Frontal cortex (tissue), 3 donors: ENCODE measurements at regions not wholly inside any gene's neighbourhood (a gene's known extent, or its start where the extent isn't known, plus 50 kb on each side); places are given as distances from the start of the nearest gene placed in this dataset.
"Not testable (repeated sequence)": the region's sequence is repeated elsewhere in the genome, so short reads cannot be mapped to it uniquely, and the experiment has no call there.

Experiments used
- DNase-seq, 2 donors: peaks; one replicate each; pipeline ENCODE4 v3.0.0; 2012; ENCODE audit warnings: low spot score in 2 of 2
- FAIRE-seq: peaks from 2 replicates; lab custom pipeline; 2012; peaks lifted over from hg19 to GRCh38; lab: Jason Lieb, UNC
- donor health status: control.
- donor health status: control.
- donor health status: control.

DNA sequence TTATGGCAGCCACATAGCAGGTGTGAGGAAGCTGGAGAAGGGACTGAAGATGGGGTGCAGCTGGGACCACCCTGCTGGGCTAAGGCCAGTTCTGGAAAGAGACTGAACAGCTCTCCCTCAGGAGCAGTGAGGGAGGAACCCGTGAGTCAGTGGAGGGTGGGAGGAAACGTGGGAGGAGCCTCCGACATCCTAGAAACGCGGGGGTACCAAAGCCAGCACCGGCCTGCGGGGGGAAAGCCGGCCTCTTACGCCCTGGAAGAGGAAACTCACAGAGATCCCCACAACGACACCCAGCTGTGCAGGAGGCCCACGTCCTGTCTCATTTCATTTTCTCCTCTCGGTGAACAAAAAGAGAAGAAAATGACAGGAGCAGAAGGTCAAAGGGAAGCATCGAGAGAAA lies 185.8 kb upstream of the IRX4 start:
- DNase-seq, result no peak
- FAIRE-seq, result no peak

DNA sequence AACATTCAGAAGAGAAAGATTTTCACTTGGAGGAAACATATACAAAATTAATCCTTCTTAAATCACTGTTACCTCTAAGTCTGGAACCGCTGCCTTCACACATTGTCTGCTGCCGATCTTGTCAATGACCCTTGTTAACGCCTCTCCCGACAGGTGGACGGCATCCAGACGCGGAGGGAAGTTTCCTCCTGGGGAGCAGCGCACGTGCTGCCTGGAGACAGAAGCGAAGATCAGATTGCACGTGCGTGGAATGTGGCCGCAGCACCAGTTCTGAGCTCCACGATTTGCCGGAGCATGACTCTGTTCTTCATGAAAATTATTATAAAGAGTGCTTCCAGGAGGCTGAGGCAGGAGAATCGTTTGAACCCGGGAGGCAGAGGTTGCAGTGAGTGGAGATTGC lies 183.6 kb upstream of the IRX4 start:
- DNase-seq (no peak), FAIRE-seq (no peak)

DNA sequence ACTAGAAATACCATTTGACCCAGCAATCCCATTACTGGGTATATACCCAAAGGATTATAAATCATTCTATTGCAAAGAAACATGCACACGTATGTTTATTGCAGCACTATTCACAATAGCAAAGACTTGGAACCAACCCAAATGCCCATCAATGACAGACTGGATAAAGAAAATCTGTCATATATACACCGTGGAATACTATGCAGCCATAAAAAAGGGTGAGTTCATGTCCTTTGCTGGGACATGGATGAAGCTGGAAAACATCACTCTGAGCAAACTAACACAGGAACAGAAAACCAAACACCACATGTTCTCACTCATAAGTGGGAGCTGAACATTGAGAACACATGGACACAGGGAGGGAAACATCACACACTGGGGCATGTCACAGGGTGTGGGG lies 180.7 kb upstream of the IRX4 start:
- FAIRE-seq, DNase-seq: not testable (repeated sequence)

DNA sequence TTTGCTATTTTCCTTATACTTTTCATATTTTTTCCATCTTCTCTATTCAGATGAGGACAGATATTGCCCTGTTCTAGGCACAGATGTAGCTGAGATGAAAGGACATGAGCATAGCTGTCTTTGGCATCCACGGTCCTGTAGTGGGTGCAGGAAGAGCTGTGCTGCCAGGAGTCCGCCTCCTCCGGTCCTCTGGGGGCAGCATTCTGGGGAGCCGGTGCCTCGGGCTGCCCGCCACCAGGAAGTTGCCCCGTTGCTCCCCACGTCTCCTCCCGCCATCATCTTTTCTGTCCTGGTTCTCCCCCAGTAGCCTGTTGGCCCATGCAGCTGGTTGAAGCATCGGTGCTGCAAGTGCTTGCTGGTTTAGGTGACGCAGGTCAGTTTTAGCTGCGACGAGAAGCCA lies 170.0 kb upstream of the IRX4 start:
- DNase-seq (no peak), FAIRE-seq (no peak)

DNA sequence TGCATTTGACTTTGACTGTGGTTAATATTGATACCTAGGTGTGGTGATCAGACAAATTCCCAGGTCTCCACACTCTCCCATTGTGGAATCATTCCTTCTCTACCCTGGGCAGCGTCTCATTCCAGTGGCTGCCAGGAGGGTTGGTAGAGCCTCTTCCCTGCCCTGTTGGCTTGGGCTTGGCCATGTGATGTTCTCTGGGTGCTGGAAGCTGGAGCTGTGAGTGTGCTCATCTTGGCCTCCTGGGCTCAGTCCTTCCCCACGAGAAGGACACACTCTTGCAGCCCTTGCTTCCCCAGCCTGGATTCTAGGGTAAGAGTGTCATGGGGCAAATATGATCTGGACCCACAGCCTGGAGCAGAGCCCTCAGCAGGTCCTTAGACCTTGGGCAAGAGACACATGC lies 167.2 kb upstream of the IRX4 start:
- FAIRE-seq, result no peak

DNA sequence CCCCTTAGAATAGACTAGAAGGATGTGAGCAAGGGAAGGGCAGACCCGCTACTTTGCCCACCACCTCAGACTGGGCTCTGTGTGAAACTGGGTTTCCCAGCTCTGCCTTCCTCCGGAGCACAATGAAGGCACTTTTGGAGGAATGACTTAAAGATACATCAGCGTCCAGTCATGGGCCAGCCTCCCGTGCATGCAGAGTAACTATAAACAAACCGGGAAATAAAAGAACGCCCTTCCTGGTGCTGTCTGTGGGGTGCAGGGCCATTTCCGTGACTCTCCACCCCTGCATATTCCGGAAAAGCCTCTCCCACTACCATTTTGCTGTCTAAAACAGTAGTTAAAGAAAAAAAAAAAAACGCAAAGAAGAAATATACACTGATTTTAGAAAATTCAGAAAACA lies 165.9 kb upstream of the IRX4 start:
- DNase-seq (no peak), FAIRE-seq (no peak)

More for the DNA sequence above, 167.2 kb upstream of the IRX4 start:
- no peak for DNase-seq

DNA sequence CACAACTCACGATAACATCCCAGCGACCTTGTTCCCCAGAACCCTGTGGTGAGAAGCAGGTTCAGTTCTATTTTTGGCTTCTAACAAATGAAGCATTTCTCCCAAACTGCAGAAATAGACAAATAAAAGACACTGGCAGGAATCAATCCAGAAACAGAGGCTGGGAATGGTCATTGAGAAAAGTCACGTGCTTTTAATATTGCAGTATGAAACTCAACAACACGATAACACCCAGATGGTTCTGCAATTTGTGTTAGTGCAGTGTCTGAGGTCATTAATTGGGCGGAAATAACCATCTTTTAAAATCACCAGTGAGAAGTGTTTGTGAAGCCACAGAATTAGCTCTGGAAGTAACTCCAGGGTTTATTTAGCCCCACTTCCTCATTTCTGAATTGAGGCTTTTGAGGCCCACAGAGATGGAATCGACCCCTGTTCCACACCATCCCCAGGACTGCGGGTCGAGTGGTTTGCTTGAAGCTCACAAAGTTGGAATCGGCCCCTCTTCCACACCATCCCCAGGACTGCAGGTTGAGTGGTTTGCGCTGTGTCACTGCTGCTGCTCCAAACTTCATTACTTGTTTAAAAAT lies 164.7 kb upstream of the IRX4 start:
- FAIRE-seq (no peak), DNase-seq (no peak)

DNA sequence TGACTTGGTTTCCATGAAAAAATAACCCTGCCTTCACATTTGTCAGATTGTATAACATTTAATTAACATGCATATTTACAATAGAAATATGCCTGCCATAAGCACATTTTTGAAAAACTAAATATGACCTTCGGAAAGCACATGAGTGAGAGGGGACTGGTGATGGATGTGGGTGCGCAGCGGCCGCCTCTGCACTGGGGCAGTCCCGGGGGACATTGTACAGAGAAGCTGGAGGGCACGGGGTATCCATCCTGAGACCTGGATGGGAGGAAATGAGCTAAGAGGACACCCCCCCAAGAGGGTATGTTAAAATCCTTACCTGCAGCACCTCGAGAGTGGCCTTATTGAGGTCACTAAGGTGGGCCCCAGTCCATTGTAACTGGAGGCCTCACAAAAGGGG lies 161.3 kb upstream of the IRX4 start:
- no peak for FAIRE-seq
- no peak for DNase-seq

DNA sequence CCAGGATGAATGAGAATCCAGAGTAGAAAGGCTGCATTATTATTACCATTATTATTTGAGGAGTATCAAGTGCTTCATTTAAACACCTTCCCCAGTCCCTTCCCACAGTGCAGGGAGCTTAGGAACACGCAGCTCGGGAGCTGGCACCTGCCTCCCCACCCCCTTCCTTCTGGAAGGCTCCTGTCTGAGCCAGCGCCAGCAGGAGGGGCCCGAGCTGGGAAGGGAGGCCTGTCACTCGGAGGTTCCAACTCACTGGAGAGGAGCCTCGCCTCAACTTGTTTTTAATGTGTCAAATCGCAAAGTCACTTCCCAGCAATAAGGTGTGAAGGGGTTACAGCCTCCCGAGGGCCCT lies 156.4 kb upstream of the IRX4 start:
- FAIRE-seq, result no peak
- no peak for DNase-seq

DNA sequence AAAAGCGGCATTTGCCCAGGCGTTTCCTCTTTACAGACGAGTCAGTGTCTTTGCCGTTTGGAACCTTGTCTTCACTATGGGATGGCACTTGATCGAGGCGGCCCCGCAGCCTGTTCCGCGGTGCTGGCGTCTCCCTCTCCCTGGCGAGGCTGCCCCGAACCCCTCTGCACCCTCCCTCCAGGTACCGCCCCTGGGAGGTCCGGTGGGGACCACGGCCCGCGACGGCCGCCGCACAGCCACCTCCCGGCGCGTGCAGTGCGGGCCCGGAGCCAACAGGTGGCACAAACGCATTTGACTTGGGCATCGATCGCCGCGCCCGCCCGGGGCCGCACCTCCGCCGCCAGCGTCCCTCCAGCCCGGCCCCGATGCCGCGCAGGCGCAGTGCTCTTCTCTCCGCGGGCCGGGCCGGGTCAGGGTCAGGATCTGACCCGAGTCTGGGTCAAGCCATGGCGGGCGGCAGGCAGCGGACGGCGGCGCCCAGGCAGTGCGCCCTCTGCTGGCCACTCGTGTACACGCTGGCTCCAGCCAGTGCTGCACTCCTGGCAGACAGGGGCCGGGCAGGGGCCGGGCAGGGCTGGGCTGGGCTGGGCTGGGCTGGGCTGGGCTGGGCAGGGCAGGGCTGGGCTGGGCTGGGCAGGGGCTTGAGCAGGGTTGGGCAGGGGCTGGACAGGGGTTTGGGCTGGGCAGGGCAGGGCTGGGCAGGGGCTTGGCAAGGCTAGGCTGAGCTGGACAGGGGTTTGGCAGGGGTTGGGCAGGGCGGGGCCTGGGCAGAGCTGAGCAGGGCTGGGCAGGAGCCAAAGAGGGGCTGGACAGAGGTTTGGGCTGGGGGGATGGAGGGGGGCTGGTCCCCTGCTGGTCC lies 155.8 kb upstream of the IRX4 start:
- FAIRE-seq, result no peak
- DNase-seq, result peak; percentile 84 to 93

DNA sequence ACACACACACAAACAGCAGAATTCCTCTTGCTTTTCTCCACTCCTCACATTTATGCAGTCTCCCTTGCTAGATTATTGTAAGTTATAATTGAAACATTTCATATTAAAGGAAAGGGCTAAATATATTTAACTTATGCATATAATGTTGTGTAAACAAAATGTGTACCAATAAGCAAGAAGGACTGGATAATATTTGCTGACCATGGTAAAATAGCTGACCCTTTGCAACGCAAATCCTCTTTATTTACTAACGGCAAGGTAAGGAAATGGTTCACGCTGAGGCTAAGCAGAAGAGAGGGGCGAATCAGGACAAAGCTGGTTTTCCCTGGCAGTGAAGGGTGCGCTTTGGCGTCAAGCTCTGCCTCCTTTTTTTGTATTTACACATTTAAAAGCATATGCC lies 154.2 kb upstream of the IRX4 start:
- FAIRE-seq (no peak), DNase-seq (no peak)

DNA sequence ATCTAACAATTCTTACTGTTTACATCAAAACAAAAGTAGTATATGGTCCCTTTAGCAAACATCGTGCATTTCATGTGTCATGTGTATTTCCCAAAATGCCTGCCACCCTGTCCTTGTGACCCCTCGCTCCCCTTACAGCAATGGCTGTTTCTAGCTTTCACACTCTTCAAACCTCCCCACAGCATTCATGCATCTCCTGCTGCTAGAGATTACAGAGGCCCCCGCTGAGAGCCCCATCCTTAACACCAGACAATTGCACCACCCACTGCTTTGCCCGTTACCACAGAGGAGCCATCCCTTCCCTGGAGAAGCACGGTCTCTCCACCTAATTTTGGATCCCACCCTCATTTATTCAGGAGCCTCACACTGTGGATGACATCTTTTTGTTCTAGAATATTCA lies 149.7 kb upstream of the IRX4 start:
- DNase-seq (no peak), FAIRE-seq (no peak)

DNA sequence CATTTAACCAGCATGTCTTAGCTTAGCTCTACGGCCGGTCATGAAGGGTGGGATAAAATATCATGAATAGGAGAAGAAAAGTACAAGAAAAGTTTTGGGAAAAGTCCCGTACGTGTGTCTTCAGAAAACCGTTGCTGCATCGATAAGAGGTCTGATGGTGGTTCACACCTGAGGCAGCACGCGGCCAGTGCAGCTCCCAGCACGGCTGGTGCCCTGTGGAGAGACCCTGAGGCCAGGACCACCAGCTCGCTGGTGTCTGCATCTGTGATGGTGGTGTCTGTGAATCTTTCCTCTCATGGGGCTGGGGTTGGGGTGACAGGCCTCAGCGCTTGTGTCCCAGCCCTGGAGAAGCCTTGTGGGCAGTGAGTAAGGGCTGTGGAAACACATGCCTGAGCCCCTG lies 148.9 kb upstream of the IRX4 start:
- no peak for DNase-seq
- no peak for FAIRE-seq

DNA sequence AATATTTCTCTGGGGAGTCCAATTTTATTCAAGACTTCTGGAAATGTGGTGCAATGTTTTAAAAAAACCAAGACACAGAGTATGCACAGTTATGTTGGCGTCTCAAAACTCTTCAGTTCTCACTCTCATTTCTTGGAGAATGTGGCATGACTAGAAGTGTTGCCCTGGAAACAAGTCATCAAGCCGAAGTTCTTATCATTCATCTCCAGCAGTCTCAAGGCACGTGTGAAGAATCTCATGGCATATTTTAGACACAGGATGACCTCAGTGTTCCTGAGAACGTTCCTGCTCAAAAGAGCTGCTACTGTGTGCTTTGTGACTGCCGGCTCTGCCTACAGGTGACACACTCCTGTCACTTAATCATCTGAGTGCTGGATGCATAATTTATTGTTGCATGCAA lies 147.4 kb upstream of the IRX4 start:
- FAIRE-seq, result no peak

DNA sequence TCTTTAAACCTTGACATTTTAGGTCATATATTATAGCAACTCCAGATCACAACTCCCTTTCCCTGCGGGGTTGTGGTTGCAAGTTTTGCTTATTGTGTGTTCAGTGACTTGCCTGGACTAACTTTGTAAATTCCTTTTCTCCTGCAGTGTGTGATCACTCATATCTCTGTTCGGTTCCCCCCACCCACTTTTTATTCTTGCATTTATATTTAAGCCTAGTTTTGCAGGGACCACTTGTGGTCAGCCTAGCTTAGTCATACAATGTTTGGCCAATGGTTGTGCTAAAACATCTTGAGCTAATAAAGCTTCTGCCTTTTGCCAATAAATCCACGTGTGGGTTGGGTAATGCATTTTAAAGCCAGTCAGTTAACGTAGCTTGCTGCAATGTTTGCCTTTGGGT lies 146.5 kb upstream of the IRX4 start:
- FAIRE-seq (no peak), DNase-seq (no peak)

More for the DNA sequence above, 147.4 kb upstream of the IRX4 start:
- no peak for DNase-seq

DNA sequence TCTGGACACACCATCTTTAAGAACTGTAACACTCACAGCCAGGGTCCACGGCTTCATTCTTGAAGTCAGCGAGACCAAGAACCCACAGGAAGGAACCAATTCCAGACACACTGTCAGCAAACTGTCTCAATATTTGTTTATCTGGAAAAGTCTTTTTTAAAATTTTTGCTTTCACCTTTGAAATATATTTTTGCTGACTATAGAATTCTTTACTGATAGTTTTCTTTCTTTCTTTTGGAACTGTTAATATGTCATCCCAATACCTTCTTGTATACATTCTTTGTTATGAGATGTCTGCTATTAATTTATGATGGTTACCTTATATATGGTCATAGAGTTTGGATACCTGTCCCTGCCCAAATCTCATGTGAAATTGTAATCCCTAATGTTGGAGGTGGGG lies 145.1 kb upstream of the IRX4 start:
- FAIRE-seq, result no peak
- no peak for DNase-seq

DNA sequence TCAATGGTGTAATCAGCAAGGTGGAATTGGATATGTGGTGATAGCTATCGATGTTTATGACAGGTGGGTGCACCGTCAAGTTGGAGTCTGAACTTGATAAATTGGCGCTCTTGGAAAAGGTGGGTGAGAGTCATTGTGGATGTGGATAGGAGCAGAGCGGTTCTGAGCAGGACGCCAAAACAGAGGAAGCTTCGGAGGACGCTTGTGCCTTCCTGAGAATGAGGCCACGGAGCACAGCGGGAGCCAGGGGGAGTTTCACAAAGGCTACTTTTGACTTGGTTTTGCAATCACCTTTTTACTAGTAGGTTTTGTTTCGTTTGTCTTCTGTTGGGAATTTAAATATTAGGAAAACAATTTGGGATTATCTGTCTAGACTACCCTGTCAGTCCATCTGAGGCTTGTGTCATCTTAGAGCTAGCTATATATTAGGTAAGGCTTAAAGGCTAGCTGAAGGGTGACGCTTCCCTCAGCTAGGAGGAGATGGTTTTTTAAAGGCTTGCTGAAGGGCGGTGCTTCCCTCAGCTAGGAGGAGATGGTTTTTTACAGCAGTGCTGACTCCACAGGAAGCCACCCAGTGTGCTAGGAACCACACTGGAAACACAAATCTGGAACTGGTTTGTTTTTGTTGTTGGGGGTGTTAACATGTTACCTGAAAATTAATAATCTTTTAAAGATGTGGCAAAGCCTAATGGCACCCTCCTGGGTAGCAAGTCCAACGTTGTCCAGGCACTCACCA lies 142.4 kb upstream of the IRX4 start:
- no peak for FAIRE-seq
- DNase-seq, result no peak

DNA sequence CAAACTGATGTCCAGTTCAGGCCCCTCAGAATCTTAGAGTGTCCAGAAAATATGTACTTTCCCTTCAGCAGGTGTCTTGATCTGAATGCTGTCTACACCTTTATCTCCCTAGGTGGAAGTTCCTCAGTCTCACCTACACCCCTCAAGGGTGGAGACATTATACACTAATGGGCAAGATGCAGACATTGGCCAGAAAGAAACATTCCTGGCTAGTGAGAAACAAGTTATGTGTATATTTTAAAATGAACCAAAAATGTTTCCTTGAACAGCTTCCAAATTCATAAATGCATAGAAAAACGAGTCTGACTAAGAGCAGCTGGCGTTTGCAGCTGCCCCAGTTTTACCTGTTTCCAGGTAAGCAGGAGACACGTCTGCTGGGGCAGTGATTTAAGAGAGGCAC lies 140.5 kb upstream of the IRX4 start:
- no peak for FAIRE-seq
- DNase-seq, result no peak

DNA sequence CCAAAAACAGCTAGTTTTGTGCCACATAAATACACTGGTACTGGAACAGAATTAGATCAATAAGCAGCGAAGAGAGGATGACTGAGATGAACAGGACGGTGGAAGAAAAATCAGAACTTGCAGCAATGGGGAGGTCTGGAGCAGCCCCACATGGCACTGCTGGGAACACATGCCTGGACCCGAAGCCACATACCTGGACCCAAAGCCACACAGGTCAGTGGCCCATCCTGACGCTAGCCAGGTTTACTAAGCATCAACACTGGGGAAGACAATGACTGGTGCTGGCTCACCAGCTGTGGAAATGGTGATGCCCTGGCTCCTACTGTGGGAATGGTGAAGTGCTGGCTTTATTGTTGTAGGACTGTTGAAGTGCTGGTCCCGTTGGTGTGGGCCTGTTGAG lies 139.7 kb upstream of the IRX4 start:
- DNase-seq (no peak), FAIRE-seq (no peak)

DNA sequence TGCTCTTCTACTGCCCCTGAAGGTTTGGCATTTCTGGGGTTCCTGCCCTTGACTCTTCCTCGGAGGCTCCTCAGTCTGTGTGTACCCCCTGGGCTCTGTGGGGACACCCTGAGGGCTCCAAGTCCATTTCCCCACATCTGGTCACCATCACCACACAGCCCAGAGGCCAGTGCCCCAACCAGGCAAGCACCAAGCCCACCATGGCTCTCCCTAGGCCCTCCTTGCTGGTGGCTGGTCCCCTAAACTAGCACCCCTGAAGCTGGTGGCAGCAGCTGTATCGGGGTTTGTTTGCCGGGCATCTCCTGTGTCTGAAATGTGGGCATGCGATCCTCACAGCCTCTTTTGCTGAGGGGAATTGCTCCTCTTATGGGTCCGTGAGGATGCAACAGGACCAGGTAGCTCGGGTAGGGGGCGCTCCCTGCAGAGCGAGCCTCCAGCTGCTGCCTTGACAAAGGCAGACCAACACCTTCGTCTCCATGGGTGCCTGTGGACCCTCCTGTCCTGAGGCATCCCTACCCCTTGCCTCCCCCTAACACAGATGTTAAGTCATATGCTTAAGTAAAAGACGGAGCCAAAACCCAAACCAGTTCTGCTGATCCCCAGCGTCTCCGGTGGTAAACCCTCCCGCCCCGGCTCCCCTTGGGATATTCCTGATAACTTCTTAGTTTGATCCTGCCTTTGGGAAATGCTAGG lies 138.9 kb upstream of the IRX4 start:
- DNase-seq (no peak), FAIRE-seq (no peak)

DNA sequence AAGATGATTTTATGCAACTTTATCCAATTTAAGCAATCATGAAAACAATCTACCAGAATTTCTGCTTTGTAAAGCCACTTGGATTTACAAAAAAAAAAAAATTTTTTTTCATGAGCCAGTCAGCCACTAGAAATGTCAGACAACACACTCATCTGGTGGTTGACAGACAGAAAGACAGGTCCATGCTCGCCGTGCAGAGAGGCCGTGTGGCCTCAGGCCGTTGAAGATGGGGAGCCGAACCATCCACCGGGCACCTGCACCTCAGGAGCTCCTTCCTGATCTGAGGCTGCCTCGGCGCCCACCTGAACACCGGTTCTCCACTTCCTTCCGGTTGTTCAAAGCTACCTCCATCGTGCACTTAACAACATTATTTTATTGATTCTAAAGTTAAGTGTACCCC lies 138.0 kb upstream of the IRX4 start:
- no peak for FAIRE-seq
- no peak for DNase-seq
